Smooth muscle cell (in vitro differentiated cells): ENCODE measurements at regions not wholly inside any gene's neighbourhood (a gene's known extent, or its start where the extent isn't known, plus 50 kb on each side); places are given as distances from the start of the nearest gene placed in this dataset.
A peak's percentile ranks its signal among the peaks of the same experiment; 100 is the strongest.

Source experiments
- DNase-seq: peaks from one replicate; lab custom pipeline; 2025; ENCODE audit not compliant: unreplicated experiment; lab: John Stamatoyannopoulos, UW
- H2AFZ ChIP-seq: fragments of 200-600 bp; sonication (generic); 2 replicates; pipeline ENCODE4 v1.6.0; 2016; ENCODE audit warnings: antibody characterized with exemption, low read depth, mild to moderate bottlenecking
- H3F3A ChIP-seq: fragments of 200-600 bp; sonication (generic); 2 replicates; pipeline ENCODE4 v1.6.0; 2017; ENCODE audit warnings: antibody characterized with exemption, low read depth
- H3K27ac ChIP-seq: fragments of 200-600 bp; sonication (generic); 2 replicates; pipeline ENCODE4 v1.5.1; 2016; ENCODE audit warnings: low read depth, mild to moderate bottlenecking
- H3K27me3 ChIP-seq: fragments of 200-600 bp; sonication (generic); 2 replicates; pipeline ENCODE4 v1.6.1; 2016; ENCODE audit warnings: low read depth, mild to moderate bottlenecking
- H3K36me3 ChIP-seq: fragments of 200-600 bp; sonication (generic); 2 replicates; pipeline ENCODE4 v1.5.1; 2016; ENCODE audit warnings: low read depth
- H3K4me1 ChIP-seq: fragments of 200-600 bp; sonication (generic); 2 replicates; pipeline ENCODE4 v1.5.1; 2016; ENCODE audit warnings: low read depth
- H3K4me2 ChIP-seq: fragments of 200-600 bp; sonication (generic); 2 replicates; pipeline ENCODE4 v1.6.0; 2016; ENCODE audit warnings: mild to moderate bottlenecking
- H3K4me3 ChIP-seq: fragments of 200-600 bp; sonication (generic); 2 replicates; pipeline ENCODE4 v1.5.1; 2016; ENCODE audit warnings: mild to moderate bottlenecking
- H3K79me2 ChIP-seq: fragments of 200-600 bp; sonication (generic); 2 replicates; pipeline ENCODE4 v1.6.0; 2016; ENCODE audit warnings: low read depth, mild to moderate bottlenecking
- H3K9ac ChIP-seq: fragments of 200-600 bp; sonication (generic); 2 replicates; pipeline ENCODE4 v1.6.0; 2016; ENCODE audit warnings: low read depth
- H3K9me3 ChIP-seq: fragments of 200-600 bp; sonication (generic); replicated peaks from 2 replicates; pipeline ENCODE4 v1.5.1; 2016; ENCODE audit warnings: low read depth
- H4K20me1 ChIP-seq: fragments of 200-600 bp; sonication (generic); 2 replicates; pipeline ENCODE4 v1.6.0; 2016; ENCODE audit warnings: low read depth
- CTCF ChIP-seq: fragments of 200-600 bp; sonication (generic); IDR thresholded peaks from 2 replicates; pipeline ENCODE4 v1.5.1; 2017; ENCODE audit warnings: borderline replicate concordance, mild to moderate bottlenecking, antibody characterized with exemption; ENCODE audit not compliant: insufficient read depth, poor library complexity, severe bottlenecking
- WGBS: methylation state at CpG from one replicate; pipeline ENCODE4 v1.1.7; 2016; ENCODE audit warnings: low lambda C conversion rate; 5-methylcytosine and 5-hydroxymethylcytosine counted together

DNA sequence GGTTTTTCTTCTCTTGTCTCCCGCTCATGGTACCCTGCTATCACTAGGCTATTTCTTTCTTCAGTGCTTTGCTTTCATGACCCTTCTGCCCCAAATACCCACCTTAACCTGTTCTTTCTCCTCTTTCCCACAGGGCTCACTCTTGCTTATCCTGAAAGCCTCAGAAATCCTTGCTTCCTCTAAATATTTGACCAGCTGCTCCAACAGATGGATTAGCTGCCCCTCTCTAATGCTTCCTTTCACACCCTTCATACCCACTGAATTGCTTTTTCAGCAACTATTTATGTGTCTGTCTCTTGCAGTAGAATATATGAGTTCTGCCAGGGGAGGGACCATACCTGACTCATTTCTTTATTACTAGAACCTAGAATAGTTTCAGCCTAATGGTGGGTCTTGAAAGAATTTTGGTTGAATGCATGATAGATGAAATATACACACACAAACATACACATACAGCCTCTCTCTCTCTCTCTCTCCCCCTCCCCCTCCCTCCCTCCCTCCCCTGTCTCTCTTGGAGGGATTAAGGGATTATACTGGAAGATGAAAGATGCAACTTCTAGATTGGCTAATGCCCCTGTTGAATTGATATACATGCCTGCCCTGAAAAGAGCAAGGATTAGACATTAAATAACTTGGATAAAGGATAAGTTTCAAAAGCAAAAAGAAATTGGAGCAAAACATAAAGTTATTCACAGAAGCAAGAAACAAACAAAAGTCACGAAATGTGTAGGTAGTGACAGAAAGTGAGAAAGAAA lies 95.0 kb upstream of the GADL1 start:
- DNase-seq = no peak
- Histone ChIP-seq H3F3A (no peaks in the 10 kb centered on the region), H3K27ac (no peak overlapping the region), H2AFZ (no peak overlapping the region), H3K27me3 (no peaks in the 10 kb centered on the region), H3K9ac (no peak overlapping the region), H3K9me3 (no peaks in the 10 kb centered on the region), H3K4me1 (peaks cover 18% of the 10 kb centered on the region), H3K36me3 (no peaks in the 10 kb centered on the region), H3K4me2 (peak overlapping the region; percentile 61), H4K20me1 (no peaks in the 10 kb centered on the region), H3K4me3 (no peak overlapping the region), H3K79me2 (no peaks in the 10 kb centered on the region)
- no peak for TF ChIP-seq CTCF
- WGBS = 64% methylated on average over 2 of the region's 2 CpGs

DNA sequence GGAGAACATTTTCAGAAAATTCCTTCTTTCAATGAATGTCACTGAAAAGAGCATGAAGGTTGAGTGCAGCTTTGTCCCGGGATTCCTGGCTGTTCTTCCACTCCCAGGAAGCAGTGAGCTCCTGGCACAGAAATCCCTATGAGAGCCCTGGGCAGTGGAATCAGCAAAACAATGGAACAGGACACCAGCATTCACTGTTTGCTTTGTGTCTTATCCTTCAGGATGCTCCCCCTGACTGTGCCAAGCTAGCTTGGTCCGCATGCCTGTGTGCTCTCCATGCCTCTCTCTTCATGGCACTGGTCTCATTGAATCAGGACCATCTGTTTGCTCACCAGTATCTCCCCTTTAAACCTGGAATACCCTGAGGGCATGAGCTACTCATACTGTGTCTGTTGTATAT lies 102.0 kb upstream of the GADL1 start:
- Histone ChIP-seq H2AFZ (no peak overlapping the region), H3K27me3 (no peaks in the 10 kb centered on the region), H3K4me2 (no peak overlapping the region), H4K20me1 (no peaks in the 10 kb centered on the region), H3K27ac (no peak overlapping the region), H3K9me3 (no peaks in the 10 kb centered on the region), H3K79me2 (no peaks in the 10 kb centered on the region), H3K9ac (no peak overlapping the region), H3K36me3 (no peaks in the 10 kb centered on the region), H3F3A (no peaks in the 10 kb centered on the region), H3K4me1 (no peaks in the 10 kb centered on the region), H3K4me3 (no peak overlapping the region)
- no peak for TF ChIP-seq CTCF
- DNase-seq = no peak
- 48% methylated on average over 2 of the region's 2 CpGs for WGBS

GRCh38 chr3:31002730-31003129 lies 108.3 kb upstream of the GADL1 start:
- no peak overlapping the region for H3K9ac ChIP-seq
- no peak overlapping the region for H2AFZ ChIP-seq
- no peak for TF ChIP-seq CTCF

More at GRCh38 chr3:31002730-31003129, 108.3 kb upstream of the GADL1 start:
- 97% methylated on average over 3 of the region's 3 CpGs for WGBS
- DNase-seq = no peak
- no peaks in the 10 kb centered on the region for H3K27me3 ChIP-seq
- H3F3A ChIP-seq = peaks cover 12% of the 10 kb centered on the region
- no peaks in the 10 kb centered on the region for H4K20me1 ChIP-seq
- no peak overlapping the region for H3K4me3 ChIP-seq
- H3K36me3 ChIP-seq = no peaks in the 10 kb centered on the region
- no peaks in the 10 kb centered on the region for H3K79me2 ChIP-seq
- H3K27ac ChIP-seq = peak overlapping the region; percentile 89
- H3K4me2 ChIP-seq = no peak overlapping the region
- H3K4me1 ChIP-seq = no peaks in the 10 kb centered on the region
- no peaks in the 10 kb centered on the region for H3K9me3 ChIP-seq
